B cell (primary cell): ENCODE measurements at regions not wholly inside any gene's neighbourhood (a gene's known extent, or its start where the extent isn't known, plus 50 kb on each side); places are given as distances from the start of the nearest gene placed in this dataset.

Experiments
- CTCF ChIP-seq: fragments of 200-600 bp; IDR thresholded peaks from one replicate; pipeline ENCODE4 v1.8.0; 2022; ENCODE audit warnings: antibody characterized with exemption, mild to moderate bottlenecking
- EZH2 ChIP-seq: IDR thresholded peaks from 2 replicates; pipeline ENCODE4 v1.6.1; 2012; ENCODE audit warnings: borderline replicate concordance, low read depth, mild to moderate bottlenecking, moderate library complexity, low read length; ENCODE audit not compliant: insufficient read depth, poor library complexity, severe bottlenecking

- TF ChIP-seq CTCF (no peak), EZH2 (no peak)
Measured at GRCh38 chr14:82565825-82566224, 1032.2 kb upstream of the SEL1L start.
